Endothelial cell of umbilical vein (primary cell): ENCODE measurements at regions not wholly inside any gene's neighbourhood (a gene's known extent, or its start where the extent isn't known, plus 50 kb on each side); places are given as distances from the start of the nearest gene placed in this dataset.

ENCODE experiments used
- BruUV-seq: library from RNA; stranded (reverse); fragments of 400-500 nt; replicated peaks from 2 replicates; lab custom pipeline; 2021; lab: Mats Ljungman, UMichigan
- CTCF ChIA-PET: fragments of 300-600, 350-600 bp; sonication (Branson Sonifier 250); formaldehyde crosslinking; loops from one replicate; lab custom pipeline; 2021; ENCODE audit warnings: antibody characterized with exemption, inconsistent platforms; lab: Charles Lee
- POLR2A ChIA-PET: fragments of 300-600, 350-600 bp; sonication (Branson Sonifier 250); formaldehyde crosslinking; loops from one replicate; lab custom pipeline; 2021; ENCODE audit warnings: antibody characterized with exemption, inconsistent platforms; lab: Charles Lee
- DNase-seq: peaks from one replicate; pipeline ENCODE4 v3.0.0-alpha.2; 2011; ENCODE audit warnings: low read depth, low spot score
- FAIRE-seq: peaks from 2 replicates; lab custom pipeline; 2011; peaks lifted over from hg19 to GRCh38; lab: Jason Lieb, UNC
- H2AFZ ChIP-seq: 2 replicates; pipeline ENCODE4 v1.6.0; 2012; ENCODE audit warnings: low read depth, low read length, control low read depth, inconsistent platforms
- H3K27ac ChIP-seq: 2 replicates; pipeline ENCODE4 v1.5.1; 2011; ENCODE audit warnings: low read depth, mild to moderate bottlenecking, control low read depth, low read length, moderate library complexity; ENCODE audit not compliant: insufficient read depth
- H3K27me3 ChIP-seq, 2 experiments: 2 replicates each; pipeline versions ENCODE4 v1.6.0 to v1.6.1; 2011; ENCODE audit warnings: low read length in 2 of 2, mixed read lengths in 1 of 2; ENCODE audit not compliant: control insufficient read depth in 2 of 2, insufficient read depth in 2 of 2
- H3K36me3 ChIP-seq, 2 experiments: 2 replicates in 1 of 2; 3 replicates in 1 of 2; pipeline ENCODE4 v1.5.1; 2011; ENCODE audit warnings: low read length in 2 of 2, mild to moderate bottlenecking in 1 of 2, moderate library complexity in 1 of 2; ENCODE audit not compliant: control insufficient read depth in 2 of 2, insufficient read depth in 2 of 2; ENCODE audit errors: extremely low read depth in 1 of 2
- H3K4me1 ChIP-seq: 3 replicates; pipeline ENCODE4 v1.5.1; 2011; ENCODE audit warnings: mild to moderate bottlenecking, low read length; ENCODE audit not compliant: control insufficient read depth, insufficient read depth; ENCODE audit errors: extremely low read depth
- H3K4me2 ChIP-seq: 2 replicates; pipeline ENCODE4 v1.6.1; 2011; ENCODE audit warnings: low read length, control low read depth, mixed read lengths; ENCODE audit not compliant: insufficient read depth
- H3K4me3 ChIP-seq, 3 experiments: fragments of 200-600 bp in 1 of 3; sonication (generic), shearing (Covaris generic) in 1 of 3; replicated peaks in 1 of 3; 2 replicates each; pipeline ENCODE4 v1.5.1; 2011 to 2016; ENCODE audit warnings: control low read depth in 3 of 3, low read length in 3 of 3, mild to moderate bottlenecking in 2 of 3, inconsistent platforms in 1 of 3, low read depth in 1 of 3, moderate library complexity in 1 of 3; ENCODE audit not compliant: insufficient read depth in 1 of 3
- H3K79me2 ChIP-seq: 2 replicates; pipeline ENCODE4 v1.6.0; 2012; ENCODE audit warnings: low read length, inconsistent platforms; ENCODE audit not compliant: control insufficient read depth, insufficient read depth
- H3K9ac ChIP-seq: replicated peaks from 2 replicates; pipeline ENCODE3; 2011; ENCODE audit warnings: low read length, control low read depth; ENCODE audit not compliant: insufficient read depth; ENCODE audit errors: extremely low read depth
- H3K9me1 ChIP-seq: replicated peaks from 3 replicates; pipeline ENCODE4 v1.6.0; 2011; ENCODE audit warnings: mild to moderate bottlenecking, low read length; ENCODE audit not compliant: control insufficient read depth, insufficient read depth; ENCODE audit errors: extremely low read depth
- H3K9me3 ChIP-seq: replicated peaks from 2 replicates; pipeline ENCODE4 v1.5.1; 2012; ENCODE audit warnings: low read length, inconsistent platforms; ENCODE audit not compliant: control insufficient read depth, insufficient read depth
- H4K20me1 ChIP-seq: replicated peaks from 2 replicates; pipeline ENCODE3; 2011; ENCODE audit warnings: mild to moderate bottlenecking, low read length; ENCODE audit not compliant: control insufficient read depth, insufficient read depth; ENCODE audit errors: extremely low read depth
- CTCF ChIP-seq, 2 donors: IDR thresholded peaks; 1 replicate in 1 of 2; 2 replicates in 1 of 2; pipeline ENCODE4 v1.5.1; 2011; ENCODE audit warnings: low read length in 2 of 2, mild to moderate bottlenecking in 2 of 2, moderate library complexity in 2 of 2, control low read depth in 1 of 2, inconsistent platforms in 1 of 2, low read depth in 1 of 2; ENCODE audit not compliant: insufficient read depth in 1 of 2; ENCODE audit errors: extremely low read depth in 1 of 2
- EZH2 ChIP-seq: IDR thresholded peaks from 2 replicates; pipeline ENCODE4 v1.6.1; 2012; ENCODE audit warnings: borderline replicate concordance, low read depth, mild to moderate bottlenecking, moderate library complexity, low read length, inconsistent platforms; ENCODE audit not compliant: severe bottlenecking
- FOS ChIP-seq: IDR thresholded peaks from 2 replicates; pipeline ENCODE4 v1.6.1; 2011; ENCODE audit warnings: mild to moderate bottlenecking, low read length, moderate library complexity, borderline replicate concordance; ENCODE audit not compliant: insufficient read depth
- GATA2 ChIP-seq: IDR thresholded peaks from 2 replicates; pipeline ENCODE4 v1.7.0; 2011; ENCODE audit warnings: low read depth, mild to moderate bottlenecking, moderate library complexity, mixed read lengths, low read length; ENCODE audit not compliant: insufficient read length, insufficient read depth
- JUN ChIP-seq: IDR thresholded peaks from 2 replicates; pipeline ENCODE4 v1.6.1; 2011; ENCODE audit warnings: borderline replicate concordance, low read depth; ENCODE audit not compliant: insufficient read length, insufficient read depth
- MAX ChIP-seq: IDR thresholded peaks from 2 replicates; pipeline ENCODE4 v1.6.1; 2011; ENCODE audit not compliant: insufficient read depth, insufficient read length
- MYC ChIP-seq: IDR thresholded peaks from one replicate; pipeline ENCODE4 v1.6.1; 2011; ENCODE audit warnings: mild to moderate bottlenecking, low read depth, low read length
- POLR2A ChIP-seq: IDR thresholded peaks from 2 replicates; pipeline ENCODE4 v1.6.1; 2012; ENCODE audit warnings: low read depth, mild to moderate bottlenecking, control low read depth, low read length
- POLR2AphosphoS5 ChIP-seq: IDR thresholded peaks from 2 replicates; pipeline ENCODE4 v1.6.1; 2012; ENCODE audit warnings: low read depth, mild to moderate bottlenecking, control low read depth, low read length, moderate library complexity; ENCODE audit not compliant: insufficient read depth
- dilution Hi-C: fragments of 300-500 bp; cut with MboI; formaldehyde crosslinking; loops from one replicate; pipeline ENCODE4 v1.15.0; 2019; ENCODE audit warnings: low sequenced_read_pairs; ENCODE audit not compliant: extremely low pct_ligation_motif_present
- intact Hi-C: fragments of 100-400 bp; cut with micrococcal nuclease; formaldehyde crosslinking; loops from one replicate; pipeline ENCODE4 v1.10.0; 2022

GRCh38 chr7:33779216-33779615 is 126.1 kb upstream of the BMPER start:
- Histone ChIP-seq H3K4me2 (no peak overlapping the region), H3K9me3 (no peaks in the 10 kb centered on the region), H3K27me3 (no peaks in the 10 kb centered on the region), H3K4me1 (no peaks in the 10 kb centered on the region), H2AFZ (no peak overlapping the region), H3K4me3 (no peak overlapping the region), H3K79me2 (no peaks in the 10 kb centered on the region), H3K9ac (no peak overlapping the region), H4K20me1 (no peaks in the 10 kb centered on the region), H3K36me3 (no peaks in the 10 kb centered on the region), H3K27ac (no peak overlapping the region), H3K9me1 (no peaks in the 10 kb centered on the region)
- intact Hi-C loops = no loop called here
- ChIA-PET CTCF (interaction anchor here (1.1 kb wide), 1 partner anchor 23 kb away, joined by 4 read pairs; no protein-coding TSS in a partner anchor), POLR2A (no interaction called here)
- dilution Hi-C loops = no loop called here
- BruUV-seq = no TSS peak
- DNase-seq = no peak
- TF ChIP-seq POLR2AphosphoS5 (no peak), EZH2 (no peak), GATA2 (no peak), JUN (no peak), POLR2A (no peak), MYC (no peak), FOS (no peak), CTCF (IDR thresholded peaks at IDR 0.05; ENCODE audit: extremely low read depth in 1 of 2, insufficient read depth in 1 of 2, low read depth in 1 of 2, low read length in 2 of 2) (no peak), MAX (no peak)
- no peak for FAIRE-seq
